ENCODE measurements at regions not wholly inside any gene's neighbourhood (a gene's known extent, or its start where the extent isn't known, plus 50 kb on each side); places are given as distances from the start of the nearest gene placed in this dataset.

DNA sequence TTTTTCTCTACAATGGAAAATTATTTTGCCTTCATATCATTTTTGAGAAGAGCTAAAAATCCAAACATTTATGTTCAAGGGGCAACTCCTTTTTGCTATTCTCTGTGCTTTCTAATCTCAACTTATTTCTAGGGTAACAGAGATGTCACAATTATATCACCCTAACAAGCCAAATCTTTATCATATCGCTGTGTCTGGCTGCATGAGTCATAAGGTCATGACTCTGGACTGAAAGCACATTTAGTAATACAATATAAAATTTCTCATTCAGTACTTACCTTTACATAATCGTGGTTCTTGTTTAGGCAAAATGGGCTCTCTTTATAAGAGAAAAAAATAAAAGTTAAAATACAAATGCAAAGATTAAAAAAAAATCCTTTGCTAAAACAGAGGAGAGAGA, 326.0 kb downstream of the CASP12 start:
- DNase-seq (ENCODE audit: low read depth), result no peak
- TF ChIP-seq MYC (IDR thresholded peaks at IDR 0.05; ENCODE audit: low read depth, low read length) (no peak), POLR2A (IDR thresholded peaks at IDR 0.05; ENCODE audit: extremely low read depth, insufficient read length) (no peak)
- TF ChIP-seq, protein P1, sequence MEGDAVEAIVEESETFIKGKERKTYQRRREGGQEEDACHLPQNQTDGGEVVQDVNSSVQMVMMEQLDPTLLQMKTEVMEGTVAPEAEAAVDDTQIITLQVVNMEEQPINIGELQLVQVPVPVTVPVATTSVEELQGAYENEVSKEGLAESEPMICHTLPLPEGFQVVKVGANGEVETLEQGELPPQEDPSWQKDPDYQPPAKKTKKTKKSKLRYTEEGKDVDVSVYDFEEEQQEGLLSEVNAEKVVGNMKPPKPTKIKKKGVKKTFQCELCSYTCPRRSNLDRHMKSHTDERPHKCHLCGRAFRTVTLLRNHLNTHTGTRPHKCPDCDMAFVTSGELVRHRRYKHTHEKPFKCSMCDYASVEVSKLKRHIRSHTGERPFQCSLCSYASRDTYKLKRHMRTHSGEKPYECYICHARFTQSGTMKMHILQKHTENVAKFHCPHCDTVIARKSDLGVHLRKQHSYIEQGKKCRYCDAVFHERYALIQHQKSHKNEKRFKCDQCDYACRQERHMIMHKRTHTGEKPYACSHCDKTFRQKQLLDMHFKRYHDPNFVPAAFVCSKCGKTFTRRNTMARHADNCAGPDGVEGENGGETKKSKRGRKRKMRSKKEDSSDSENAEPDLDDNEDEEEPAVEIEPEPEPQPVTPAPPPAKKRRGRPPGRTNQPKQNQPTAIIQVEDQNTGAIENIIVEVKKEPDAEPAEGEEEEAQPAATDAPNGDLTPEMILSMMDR (IDR thresholded peaks at IDR 0.05; ENCODE audit: low read depth, low read length), result no peak
- TF ChIP-seq, protein P2, sequence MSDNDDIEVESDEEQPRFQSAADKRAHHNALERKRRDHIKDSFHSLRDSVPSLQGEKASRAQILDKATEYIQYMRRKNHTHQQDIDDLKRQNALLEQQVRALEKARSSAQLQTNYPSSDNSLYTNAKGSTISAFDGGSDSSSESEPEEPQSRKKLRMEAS (IDR thresholded peaks at IDR 0.05; ENCODE audit: low read depth, low read length), result no peak
- H3K4me3 ChIP-seq (ENCODE audit: low read depth, low read length), result no peak overlapping the region

DNA sequence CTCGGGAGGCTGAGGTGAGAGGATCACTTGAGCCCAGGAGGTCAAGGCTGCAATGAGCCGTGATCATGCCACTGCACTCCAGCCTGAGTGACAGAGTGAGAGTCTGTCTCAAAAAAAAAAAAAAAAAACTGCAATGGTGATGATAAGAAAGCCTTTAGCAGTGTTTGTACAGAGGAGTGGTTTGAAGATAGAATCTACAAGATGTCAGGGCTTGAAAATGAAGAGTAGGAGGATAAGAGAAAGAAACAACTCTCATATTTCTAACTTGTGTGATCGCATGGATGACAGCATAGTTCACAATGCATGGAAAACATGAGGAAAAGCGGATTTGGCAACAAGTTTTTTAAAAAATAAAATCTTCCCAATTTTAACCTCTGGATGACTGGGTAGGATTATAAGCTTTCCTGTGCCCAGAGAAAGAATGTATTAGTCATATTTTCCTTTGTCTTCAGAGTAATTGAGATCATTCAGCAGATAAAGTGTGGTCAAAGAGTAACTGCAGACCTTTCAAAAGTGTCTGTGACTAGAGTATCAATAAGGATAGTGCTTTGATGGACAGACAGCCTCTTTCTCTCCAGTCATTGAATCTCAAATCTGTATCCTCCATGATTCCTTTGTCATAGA, 328.1 kb downstream of the CASP12 start:
- H3K4me3 ChIP-seq (ENCODE audit: low read depth, low read length), result no peak overlapping the region
- TF ChIP-seq POLR2A (IDR thresholded peaks at IDR 0.05; ENCODE audit: extremely low read depth, insufficient read length), result no peak
- no peak for DNase-seq (ENCODE audit: low read depth)

DNA sequence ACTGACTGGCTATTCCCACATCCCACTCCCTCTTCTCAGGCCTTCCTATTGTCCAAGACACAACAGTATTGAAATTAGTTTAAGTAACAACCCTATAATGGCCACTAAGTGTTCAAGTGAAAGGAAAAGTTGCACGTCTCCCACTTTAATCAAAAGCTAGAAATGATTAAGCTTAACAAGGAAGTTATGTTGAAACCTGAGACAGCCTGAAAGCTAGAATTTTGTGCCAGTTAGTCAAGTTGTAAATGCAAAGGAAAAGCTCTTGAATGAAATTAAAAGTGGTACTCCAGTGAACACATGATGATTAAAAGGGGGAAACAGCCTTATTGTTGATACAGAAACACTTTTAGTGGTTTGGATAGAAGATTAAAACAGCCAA, 332.7 kb downstream of the CASP12 start:
- TF ChIP-seq, protein P2 (IDR thresholded peaks at IDR 0.05; ENCODE audit: low read depth, low read length), result no peak
- no peak for TF ChIP-seq POLR2A (IDR thresholded peaks at IDR 0.05; ENCODE audit: extremely low read depth, insufficient read length)
- TF ChIP-seq, protein P1 (IDR thresholded peaks at IDR 0.05; ENCODE audit: low read depth, low read length), result no peak
- no peak for TF ChIP-seq MYC (IDR thresholded peaks at IDR 0.05; ENCODE audit: low read depth, low read length)
- DNase-seq (ENCODE audit: low read depth), result no peak
- no peak overlapping the region for H3K4me3 ChIP-seq (ENCODE audit: low read depth, low read length)

DNA sequence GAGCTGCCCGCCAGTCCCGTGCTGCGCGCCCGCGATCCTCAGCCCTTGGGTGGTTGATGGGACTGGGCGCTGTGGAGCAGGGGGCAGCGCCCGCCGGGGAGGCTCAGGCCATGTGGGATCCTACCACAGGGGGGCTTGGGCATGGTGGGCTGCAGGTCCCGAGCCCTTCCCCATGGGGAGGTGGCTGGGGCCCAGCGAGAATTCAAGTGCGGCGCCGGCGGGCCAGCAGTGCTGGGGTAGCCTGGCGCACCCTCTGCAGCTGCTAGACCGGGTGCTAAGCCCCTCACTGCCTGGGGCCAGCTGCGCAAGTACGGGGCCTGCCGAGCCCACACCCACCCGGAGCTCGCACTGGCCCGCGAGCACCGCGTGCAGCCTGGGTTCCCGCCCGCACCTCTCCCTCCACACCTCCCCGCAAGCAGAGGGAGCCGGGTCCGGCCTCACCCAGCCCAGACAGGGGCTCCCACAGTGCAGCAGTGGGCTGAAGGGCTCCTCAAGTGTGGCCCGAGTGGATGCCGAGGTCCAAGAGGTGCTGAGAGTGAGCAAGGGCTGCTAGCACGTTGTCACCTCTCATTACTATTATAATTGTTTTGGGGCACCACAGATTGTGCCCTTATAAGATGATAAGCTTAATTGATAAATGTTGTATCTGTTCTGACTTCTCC, 333.2 kb downstream of the CASP12 start:
- TF ChIP-seq, protein P2 (IDR thresholded peaks at IDR 0.05; ENCODE audit: low read depth, low read length), result no peak
- TF ChIP-seq MYC (IDR thresholded peaks at IDR 0.05; ENCODE audit: low read depth, low read length) (no peak), POLR2A (IDR thresholded peaks at IDR 0.05; ENCODE audit: extremely low read depth, insufficient read length) (no peak)
- TF ChIP-seq, protein P1 (IDR thresholded peaks at IDR 0.05; ENCODE audit: low read depth, low read length), result no peak
- DNase-seq (ENCODE audit: low read depth), result no peak
- no peak overlapping the region for H3K4me3 ChIP-seq (ENCODE audit: low read depth, low read length)

DNA sequence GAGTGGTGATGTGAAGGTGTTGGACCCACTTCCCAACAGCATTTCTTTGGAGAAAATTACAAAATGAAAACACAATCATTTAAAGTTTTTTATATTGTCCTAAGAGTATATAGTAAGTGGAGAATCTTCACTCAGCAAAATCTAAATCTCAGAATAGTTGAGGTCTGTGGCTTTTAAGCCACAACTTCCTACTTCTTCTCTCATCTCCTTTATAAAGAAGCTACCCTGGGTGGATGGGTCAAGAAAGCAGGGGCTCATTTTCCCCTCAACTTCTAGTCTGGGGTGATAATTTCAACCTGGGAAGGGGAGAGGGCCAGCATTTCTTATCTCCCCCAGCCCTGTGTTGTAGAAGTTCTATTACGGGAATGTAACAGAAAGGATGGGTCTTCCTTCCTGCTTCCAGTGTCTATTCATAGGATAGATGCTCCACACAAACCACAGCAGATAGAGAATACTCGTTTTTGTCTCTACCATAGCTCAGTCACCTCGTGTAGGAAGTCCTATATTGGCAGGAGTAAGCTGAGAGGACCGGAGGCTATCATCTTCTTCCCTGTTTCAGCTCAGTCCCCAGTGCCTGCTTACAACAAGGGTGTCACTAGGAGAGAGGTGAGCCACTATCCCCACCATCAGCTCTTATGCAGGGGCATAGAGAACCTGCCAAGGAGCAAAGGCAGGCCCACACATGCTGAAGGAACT, 341.5 kb downstream of the CASP12 start:
- DNase-seq (ENCODE audit: low read depth), result no peak
- no peak overlapping the region for H3K4me3 ChIP-seq (ENCODE audit: low read depth, low read length)
- TF ChIP-seq, protein P1 (IDR thresholded peaks at IDR 0.05; ENCODE audit: low read depth, low read length), result no peak
- TF ChIP-seq, protein P2 (IDR thresholded peaks at IDR 0.05; ENCODE audit: low read depth, low read length), result no peak
- TF ChIP-seq POLR2A (IDR thresholded peaks at IDR 0.05; ENCODE audit: extremely low read depth, insufficient read length) (no peak), MYC (IDR thresholded peaks at IDR 0.05; ENCODE audit: low read depth, low read length) (no peak)

DNA sequence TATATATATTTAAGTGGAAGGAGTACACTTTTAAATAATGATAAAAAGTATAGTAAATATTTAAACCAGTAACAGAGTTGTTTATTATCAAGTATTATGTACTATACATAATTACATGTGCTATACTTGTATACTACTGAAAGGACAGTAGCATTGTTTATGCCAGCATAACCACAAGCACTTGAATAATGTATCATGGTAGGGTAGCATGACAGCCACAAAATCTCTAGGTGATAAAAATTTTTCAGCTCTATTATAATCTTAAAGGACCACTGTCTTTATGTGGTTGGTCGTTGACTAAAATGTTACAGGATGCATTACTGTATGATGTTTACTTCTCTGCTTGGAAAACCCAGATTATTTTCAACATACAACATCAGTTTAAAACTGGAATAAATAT, 349.2 kb downstream of the CASP12 start:
- DNase-seq (ENCODE audit: low read depth), result no peak
- no peak for TF ChIP-seq POLR2A (IDR thresholded peaks at IDR 0.05; ENCODE audit: extremely low read depth, insufficient read length)
- H3K4me3 ChIP-seq (ENCODE audit: low read depth, low read length), result no peak overlapping the region
